ENCODE measurements at regions not wholly inside any gene's neighbourhood (a gene's known extent, or its start where the extent isn't known, plus 50 kb on each side); places are given as distances from the start of the nearest gene placed in this dataset.

DNA sequence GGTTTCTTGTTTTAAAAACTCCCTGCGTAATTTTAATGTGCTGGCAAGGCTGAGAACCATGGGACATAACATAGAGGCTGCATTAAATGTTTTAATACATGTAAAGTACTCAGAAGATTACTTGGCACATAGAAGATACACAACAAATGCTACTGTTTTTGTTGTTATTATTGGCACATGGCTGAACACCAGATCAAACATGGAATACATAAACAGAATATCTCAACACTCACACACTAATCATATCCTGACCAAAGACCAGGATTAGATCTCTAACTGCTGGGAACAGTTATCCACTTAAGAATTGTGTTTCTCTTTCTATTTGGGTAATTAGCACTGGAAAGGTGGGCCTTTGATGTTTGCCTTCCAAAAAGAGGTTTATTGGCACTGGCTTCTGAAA is 69.3 kb downstream of the KCNE4 start:
- FAIRE-seq (no peak), ATAC-seq (no peak), DNase-seq (ENCODE audit: low read depth, low spot score) (no peak)
- H3K9me3 ChIP-seq (replicated peaks; ENCODE audit: control insufficient read depth, insufficient read depth, low read length): no peaks in the 10 kb centered on the region
- no peak overlapping the region for H3K4me3 ChIP-seq
- POLR2A ChIA-PET: no interaction called here
- BruUV-seq (replicated peaks): no TSS peak
- no peak overlapping the region for H3K27ac ChIP-seq (ENCODE audit: control insufficient read depth, insufficient read depth)
- RAD21 ChIA-PET (ENCODE audit: unreplicated experiment): no interaction called here
- H3K4me1 ChIP-seq (ENCODE audit: control insufficient read depth, insufficient read depth, low read length): no peaks in the 10 kb centered on the region
- SMC1A ChIA-PET (ENCODE audit: uncharacterized antibody, unreplicated experiment): no interaction called here
- H3K36me3 ChIP-seq (ENCODE audit: control insufficient read depth in 2 of 2, insufficient read depth in 2 of 2, low read length in 1 of 2): no peaks in the 10 kb centered on the region
- no peaks in the 10 kb centered on the region for H4K20me1 ChIP-seq (ENCODE audit: control insufficient read depth, insufficient read depth)
- no peak overlapping the region for H3K9ac ChIP-seq (ENCODE audit: control insufficient read depth, insufficient read depth, low read length)
- 0% methylated on average over 1 of the region's 1 CpG for WGBS (ENCODE audit: insufficient coverage, insufficient replicate concordance, low lambda C conversion rate, missing lambda C conversion rate)
- no peak overlapping the region for H2AFZ ChIP-seq (ENCODE audit: control insufficient read depth, low read depth, low read length)
- H3K4me2 ChIP-seq (ENCODE audit: control insufficient read depth, insufficient read depth): no peak overlapping the region
- CTCF ChIA-PET: no interaction called here
- intact Hi-C loops (cut with micrococcal nuclease; ENCODE audit: unreplicated experiment): no loop called here
- no peaks in the 10 kb centered on the region; a peak in 2 of 4 replicates for H3K27me3 ChIP-seq (replicated peaks in 1 of 2; ENCODE audit: control insufficient read depth in 2 of 2, insufficient read depth in 2 of 2, low read length in 1 of 2)
- in situ Hi-C loops (cut with MboI): no loop called here
- H3K79me2 ChIP-seq (ENCODE audit: control insufficient read depth, insufficient read depth, low read length): no peaks in the 10 kb centered on the region
- TF ChIP-seq EGR1 (IDR thresholded peaks at IDR 0.05; ENCODE audit: borderline replicate concordance in 1 of 2, low read depth in 2 of 2, low read length in 2 of 2) (no peak), EZH2 (IDR thresholded peaks at IDR 0.05; ENCODE audit: borderline replicate concordance, control insufficient read depth, low read depth, low read length) (no peak), CREB1 (IDR thresholded peaks at IDR 0.05; ENCODE audit: low read depth) (no peak), KDM1A (IDR thresholded peaks at IDR 0.05; ENCODE audit: borderline replicate concordance) (no peak), PAX8 (IDR thresholded peaks at IDR 0.05) (no peak), ZSCAN29 (IDR thresholded peaks at IDR 0.05) (no peak), YY1 (IDR thresholded peaks at IDR 0.05; ENCODE audit: low read depth, low read length) (no peak), SREBF1 (IDR thresholded peaks at IDR 0.05; ENCODE audit: low read length) (no peak), TCF7 (IDR thresholded peaks at IDR 0.05; ENCODE audit: borderline replicate concordance) (no peak), CBX3 (IDR thresholded peaks at IDR 0.05; ENCODE audit: borderline replicate concordance, low read depth) (no peak), YBX1 (IDR thresholded peaks at IDR 0.05) (no peak)
- TF ChIP-seq, protein P1, sequence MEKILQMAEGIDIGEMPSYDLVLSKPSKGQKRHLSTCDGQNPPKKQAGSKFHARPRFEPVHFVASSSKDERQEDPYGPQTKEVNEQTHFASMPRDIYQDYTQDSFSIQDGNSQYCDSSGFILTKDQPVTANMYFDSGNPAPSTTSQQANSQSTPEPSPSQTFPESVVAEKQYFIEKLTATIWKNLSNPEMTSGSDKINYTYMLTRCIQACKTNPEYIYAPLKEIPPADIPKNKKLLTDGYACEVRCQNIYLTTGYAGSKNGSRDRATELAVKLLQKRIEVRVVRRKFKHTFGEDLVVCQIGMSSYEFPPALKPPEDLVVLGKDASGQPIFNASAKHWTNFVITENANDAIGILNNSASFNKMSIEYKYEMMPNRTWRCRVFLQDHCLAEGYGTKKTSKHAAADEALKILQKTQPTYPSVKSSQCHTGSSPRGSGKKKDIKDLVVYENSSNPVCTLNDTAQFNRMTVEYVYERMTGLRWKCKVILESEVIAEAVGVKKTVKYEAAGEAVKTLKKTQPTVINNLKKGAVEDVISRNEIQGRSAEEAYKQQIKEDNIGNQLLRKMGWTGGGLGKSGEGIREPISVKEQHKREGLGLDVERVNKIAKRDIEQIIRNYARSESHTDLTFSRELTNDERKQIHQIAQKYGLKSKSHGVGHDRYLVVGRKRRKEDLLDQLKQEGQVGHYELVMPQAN (conservative IDR thresholded peaks at IDR 0.05): no peak
- TF ChIP-seq, protein P2, sequence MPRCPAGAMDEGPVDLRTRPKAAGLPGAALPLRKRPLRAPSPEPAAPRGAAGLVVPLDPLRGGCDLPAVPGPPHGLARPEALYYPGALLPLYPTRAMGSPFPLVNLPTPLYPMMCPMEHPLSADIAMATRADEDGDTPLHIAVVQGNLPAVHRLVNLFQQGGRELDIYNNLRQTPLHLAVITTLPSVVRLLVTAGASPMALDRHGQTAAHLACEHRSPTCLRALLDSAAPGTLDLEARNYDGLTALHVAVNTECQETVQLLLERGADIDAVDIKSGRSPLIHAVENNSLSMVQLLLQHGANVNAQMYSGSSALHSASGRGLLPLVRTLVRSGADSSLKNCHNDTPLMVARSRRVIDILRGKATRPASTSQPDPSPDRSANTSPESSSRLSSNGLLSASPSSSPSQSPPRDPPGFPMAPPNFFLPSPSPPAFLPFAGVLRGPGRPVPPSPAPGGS (IDR thresholded peaks at IDR 0.05; ENCODE audit: borderline replicate concordance, insufficient read depth, low read depth, low read length, poor library complexity, severe bottlenecking): no peak
- TF ChIP-seq, protein P3, sequence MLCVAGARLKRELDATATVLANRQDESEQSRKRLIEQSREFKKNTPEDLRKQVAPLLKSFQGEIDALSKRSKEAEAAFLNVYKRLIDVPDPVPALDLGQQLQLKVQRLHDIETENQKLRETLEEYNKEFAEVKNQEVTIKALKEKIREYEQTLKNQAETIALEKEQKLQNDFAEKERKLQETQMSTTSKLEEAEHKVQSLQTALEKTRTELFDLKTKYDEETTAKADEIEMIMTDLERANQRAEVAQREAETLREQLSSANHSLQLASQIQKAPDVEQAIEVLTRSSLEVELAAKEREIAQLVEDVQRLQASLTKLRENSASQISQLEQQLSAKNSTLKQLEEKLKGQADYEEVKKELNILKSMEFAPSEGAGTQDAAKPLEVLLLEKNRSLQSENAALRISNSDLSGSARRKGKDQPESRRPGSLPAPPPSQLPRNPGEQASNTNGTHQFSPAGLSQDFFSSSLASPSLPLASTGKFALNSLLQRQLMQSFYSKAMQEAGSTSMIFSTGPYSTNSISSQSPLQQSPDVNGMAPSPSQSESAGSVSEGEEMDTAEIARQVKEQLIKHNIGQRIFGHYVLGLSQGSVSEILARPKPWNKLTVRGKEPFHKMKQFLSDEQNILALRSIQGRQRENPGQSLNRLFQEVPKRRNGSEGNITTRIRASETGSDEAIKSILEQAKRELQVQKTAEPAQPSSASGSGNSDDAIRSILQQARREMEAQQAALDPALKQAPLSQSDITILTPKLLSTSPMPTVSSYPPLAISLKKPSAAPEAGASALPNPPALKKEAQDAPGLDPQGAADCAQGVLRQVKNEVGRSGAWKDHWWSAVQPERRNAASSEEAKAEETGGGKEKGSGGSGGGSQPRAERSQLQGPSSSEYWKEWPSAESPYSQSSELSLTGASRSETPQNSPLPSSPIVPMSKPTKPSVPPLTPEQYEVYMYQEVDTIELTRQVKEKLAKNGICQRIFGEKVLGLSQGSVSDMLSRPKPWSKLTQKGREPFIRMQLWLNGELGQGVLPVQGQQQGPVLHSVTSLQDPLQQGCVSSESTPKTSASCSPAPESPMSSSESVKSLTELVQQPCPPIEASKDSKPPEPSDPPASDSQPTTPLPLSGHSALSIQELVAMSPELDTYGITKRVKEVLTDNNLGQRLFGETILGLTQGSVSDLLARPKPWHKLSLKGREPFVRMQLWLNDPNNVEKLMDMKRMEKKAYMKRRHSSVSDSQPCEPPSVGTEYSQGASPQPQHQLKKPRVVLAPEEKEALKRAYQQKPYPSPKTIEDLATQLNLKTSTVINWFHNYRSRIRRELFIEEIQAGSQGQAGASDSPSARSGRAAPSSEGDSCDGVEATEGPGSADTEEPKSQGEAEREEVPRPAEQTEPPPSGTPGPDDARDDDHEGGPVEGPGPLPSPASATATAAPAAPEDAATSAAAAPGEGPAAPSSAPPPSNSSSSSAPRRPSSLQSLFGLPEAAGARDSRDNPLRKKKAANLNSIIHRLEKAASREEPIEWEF (IDR thresholded peaks at IDR 0.05; ENCODE audit: insufficient replicate concordance, low read depth, low read length): no peak
- TF ChIP-seq, protein P4, sequence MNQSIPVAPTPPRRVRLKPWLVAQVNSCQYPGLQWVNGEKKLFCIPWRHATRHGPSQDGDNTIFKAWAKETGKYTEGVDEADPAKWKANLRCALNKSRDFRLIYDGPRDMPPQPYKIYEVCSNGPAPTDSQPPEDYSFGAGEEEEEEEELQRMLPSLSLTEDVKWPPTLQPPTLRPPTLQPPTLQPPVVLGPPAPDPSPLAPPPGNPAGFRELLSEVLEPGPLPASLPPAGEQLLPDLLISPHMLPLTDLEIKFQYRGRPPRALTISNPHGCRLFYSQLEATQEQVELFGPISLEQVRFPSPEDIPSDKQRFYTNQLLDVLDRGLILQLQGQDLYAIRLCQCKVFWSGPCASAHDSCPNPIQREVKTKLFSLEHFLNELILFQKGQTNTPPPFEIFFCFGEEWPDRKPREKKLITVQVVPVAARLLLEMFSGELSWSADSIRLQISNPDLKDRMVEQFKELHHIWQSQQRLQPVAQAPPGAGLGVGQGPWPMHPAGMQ (IDR thresholded peaks at IDR 0.05; ENCODE audit: borderline replicate concordance): no peak

Measured in GM12878 (cell line).